ENCODE measurements at regions not wholly inside any gene's neighbourhood (a gene's known extent, or its start where the extent isn't known, plus 50 kb on each side); places are given as distances from the start of the nearest gene placed in this dataset.

DNA sequence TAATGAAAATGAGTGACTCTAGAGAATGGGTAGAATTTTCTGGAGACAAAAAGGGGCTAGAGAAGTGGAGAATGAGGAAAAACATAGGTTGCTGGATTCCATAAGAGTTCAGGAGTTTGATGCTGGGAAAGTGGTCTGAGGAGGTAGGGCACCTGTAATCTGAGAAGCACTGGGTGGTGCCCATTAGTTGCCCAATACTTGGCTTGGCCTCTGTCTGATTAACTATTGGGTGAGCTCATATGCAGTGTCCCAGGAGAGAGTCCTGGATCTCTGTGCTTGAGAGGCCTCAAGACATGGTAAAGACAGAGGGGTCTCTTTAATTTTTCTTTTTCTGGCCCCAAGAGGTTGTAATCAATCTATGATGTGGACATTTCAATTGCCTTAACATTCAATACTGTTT, 390.1 kb downstream of the TDRD3 start:
- TF ChIP-seq, protein P1, sequence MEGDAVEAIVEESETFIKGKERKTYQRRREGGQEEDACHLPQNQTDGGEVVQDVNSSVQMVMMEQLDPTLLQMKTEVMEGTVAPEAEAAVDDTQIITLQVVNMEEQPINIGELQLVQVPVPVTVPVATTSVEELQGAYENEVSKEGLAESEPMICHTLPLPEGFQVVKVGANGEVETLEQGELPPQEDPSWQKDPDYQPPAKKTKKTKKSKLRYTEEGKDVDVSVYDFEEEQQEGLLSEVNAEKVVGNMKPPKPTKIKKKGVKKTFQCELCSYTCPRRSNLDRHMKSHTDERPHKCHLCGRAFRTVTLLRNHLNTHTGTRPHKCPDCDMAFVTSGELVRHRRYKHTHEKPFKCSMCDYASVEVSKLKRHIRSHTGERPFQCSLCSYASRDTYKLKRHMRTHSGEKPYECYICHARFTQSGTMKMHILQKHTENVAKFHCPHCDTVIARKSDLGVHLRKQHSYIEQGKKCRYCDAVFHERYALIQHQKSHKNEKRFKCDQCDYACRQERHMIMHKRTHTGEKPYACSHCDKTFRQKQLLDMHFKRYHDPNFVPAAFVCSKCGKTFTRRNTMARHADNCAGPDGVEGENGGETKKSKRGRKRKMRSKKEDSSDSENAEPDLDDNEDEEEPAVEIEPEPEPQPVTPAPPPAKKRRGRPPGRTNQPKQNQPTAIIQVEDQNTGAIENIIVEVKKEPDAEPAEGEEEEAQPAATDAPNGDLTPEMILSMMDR (IDR thresholded peaks at IDR 0.05): no peak
- no peak for TF ChIP-seq POLR2AphosphoS5 (IDR thresholded peaks at IDR 0.05)

Data from breast epithelium (tissue), 3 donors.